H1 (cell line): ENCODE measurements at regions not wholly inside any gene's neighbourhood (a gene's known extent, or its start where the extent isn't known, plus 50 kb on each side); places are given as distances from the start of the nearest gene placed in this dataset.
"Not testable (repeated sequence)": the region's sequence is repeated elsewhere in the genome, so short reads cannot be mapped to it uniquely, and the experiment has no call there.

ENCODE experiments used
- CTCF ChIA-PET: fragments of 300-600 bp; sonication (Branson Sonifier 250); formaldehyde crosslinking; loops from one replicate; lab custom pipeline; 2021; ENCODE audit not compliant: partially characterized antibody; lab: Charles Lee
- POLR2A ChIA-PET: fragments of 300-600 bp; sonication (Branson Sonifier 250); formaldehyde crosslinking; loops from one replicate; lab custom pipeline; 2021; ENCODE audit warnings: inconsistent platforms; ENCODE audit not compliant: partially characterized antibody; lab: Charles Lee
- DNase-seq, 2 experiments: peaks; one replicate each; pipeline versions ENCODE4 v3.0.0 to v3.0.0-alpha.2; 2010 to 2022; ENCODE audit warnings: low spot score in 2 of 2, low read depth in 1 of 2, mixed read lengths in 1 of 2
- FAIRE-seq: peaks from 2 replicates; lab custom pipeline; 2011; peaks lifted over from hg19 to GRCh38; lab: Jason Lieb, UNC
- H2AFZ ChIP-seq: 2 replicates; pipeline ENCODE4 v1.8.1; 2012; ENCODE audit warnings: low read length, inconsistent platforms
- H2AK5ac ChIP-seq: 2 replicates; pipeline ENCODE4 v1.6.1; 2013; ENCODE audit warnings: low read depth, low read length
- H2BK120ac ChIP-seq: replicated peaks from 2 replicates; pipeline ENCODE3; 2013; ENCODE audit warnings: low read depth, low read length, inconsistent platforms
- H2BK12ac ChIP-seq: 2 replicates; pipeline ENCODE4 v1.6.1; 2013; ENCODE audit warnings: low read depth, low read length
- H2BK15ac ChIP-seq: 2 replicates; pipeline ENCODE4 v1.6.1; 2013; ENCODE audit warnings: low read length
- H2BK20ac ChIP-seq: 2 replicates; pipeline ENCODE4 v1.6.1; 2013; ENCODE audit warnings: low read length
- H2BK5ac ChIP-seq: 2 replicates; pipeline ENCODE4 v1.6.1; 2013; ENCODE audit warnings: low read depth, low read length
- H3K14ac ChIP-seq: 2 replicates; pipeline ENCODE4 v1.6.1; 2013; ENCODE audit warnings: inconsistent platforms; ENCODE audit not compliant: insufficient read length
- H3K18ac ChIP-seq: 2 replicates; pipeline ENCODE4 v1.6.1; 2013; ENCODE audit warnings: low read length; ENCODE audit errors: extremely low read depth
- H3K23ac ChIP-seq: 2 replicates; pipeline ENCODE4 v1.6.1; 2013; ENCODE audit warnings: inconsistent platforms; ENCODE audit not compliant: insufficient read length
- H3K23me2 ChIP-seq: 2 replicates; pipeline ENCODE4 v1.6.1; 2013; ENCODE audit warnings: low read depth, low read length
- H3K27ac ChIP-seq: 2 replicates; pipeline ENCODE4 v1.6.1; 2011; ENCODE audit warnings: low read depth, low read length, inconsistent platforms
- H3K27me3 ChIP-seq, 4 experiments: replicated peaks in 1 of 4; 1 replicate in 1 of 4; 2 replicates in 3 of 4; pipeline versions ENCODE4 v1.6.1 to v1.8.1; 2011 to 2013; ENCODE audit warnings: low read length in 3 of 4, mild to moderate bottlenecking in 3 of 4, inconsistent platforms in 2 of 4, mixed read lengths in 2 of 4, moderate library complexity in 1 of 4; ENCODE audit not compliant: control insufficient read depth in 3 of 4, insufficient read depth in 3 of 4; ENCODE audit errors: extremely low read depth in 1 of 4
- H3K36me3 ChIP-seq, 4 experiments: 2 replicates each; pipeline versions ENCODE4 v1.6.1 to v1.8.1; 2011 to 2013; ENCODE audit warnings: mild to moderate bottlenecking in 4 of 4, low read length in 3 of 4, moderate library complexity in 2 of 4, control low read depth in 1 of 4, inconsistent platforms in 1 of 4; ENCODE audit not compliant: insufficient read depth in 4 of 4, control insufficient read depth in 2 of 4
- H3K4ac ChIP-seq: replicated peaks from 2 replicates; pipeline ENCODE3; 2013; ENCODE audit warnings: low read length, low read depth, mixed read lengths, inconsistent platforms; ENCODE audit not compliant: insufficient read length
- H3K4me1 ChIP-seq, 4 experiments: replicated peaks in 1 of 4; 1 replicate in 1 of 4; 2 replicates in 3 of 4; pipeline versions ENCODE4 v1.6.1 to v1.8.1; 2011 to 2013; ENCODE audit warnings: low read length in 3 of 4, inconsistent platforms in 2 of 4, mixed read lengths in 1 of 4; ENCODE audit not compliant: insufficient read depth in 4 of 4, control insufficient read depth in 3 of 4
- H3K4me2 ChIP-seq, 2 experiments: 2 replicates each; pipeline versions ENCODE4 v1.6.1 to v1.8.1; 2011 to 2013; ENCODE audit warnings: low read depth in 2 of 2, low read length in 2 of 2, control low read depth in 1 of 2, inconsistent platforms in 1 of 2, mild to moderate bottlenecking in 1 of 2; ENCODE audit not compliant: insufficient read depth in 1 of 2
- H3K4me3 ChIP-seq, 4 experiments: fragments of 200-600, 300-600 bp in 1 of 4; sonication (generic), shearing (Covaris generic), sonication (Bioruptor Twin) in 1 of 4; 2 replicates each; pipeline versions ENCODE4 v1.5.1 to v1.8.1; 2011 to 2016; ENCODE audit warnings: low read length in 4 of 4, low read depth in 3 of 4, control low read depth in 2 of 4, inconsistent platforms in 2 of 4, mild to moderate bottlenecking in 2 of 4, mixed read lengths in 1 of 4, moderate library complexity in 1 of 4; ENCODE audit not compliant: insufficient read depth in 2 of 4; ENCODE audit errors: extremely low read depth in 1 of 4
- H3K56ac ChIP-seq: replicated peaks from 2 replicates; pipeline ENCODE3; 2013; ENCODE audit warnings: low read depth, mild to moderate bottlenecking, mixed read lengths, low read length, inconsistent platforms; ENCODE audit not compliant: insufficient read length
- H3K79me1 ChIP-seq: 2 replicates; pipeline ENCODE4 v1.6.1; 2013; ENCODE audit warnings: low read depth, low read length, control low read depth
- H3K79me2 ChIP-seq, 2 experiments: 2 replicates each; pipeline versions ENCODE4 v1.6.1 to v1.8.1; 2012 to 2013; ENCODE audit warnings: low read length in 2 of 2, mild to moderate bottlenecking in 2 of 2, inconsistent platforms in 1 of 2; ENCODE audit not compliant: insufficient read depth in 2 of 2, control insufficient read depth in 1 of 2
- H3K9ac ChIP-seq, 4 experiments: replicated peaks in 1 of 4; 1 replicate in 1 of 4; 2 replicates in 3 of 4; pipeline versions ENCODE4 v1.6.1 to v1.8.1; 2011 to 2013; ENCODE audit warnings: low read depth in 3 of 4, low read length in 3 of 4, control low read depth in 2 of 4, mild to moderate bottlenecking in 2 of 4, moderate library complexity in 2 of 4, inconsistent platforms in 1 of 4; ENCODE audit errors: extremely low read depth in 1 of 4
- H3K9me3 ChIP-seq, 2 experiments: 2 replicates each; pipeline versions ENCODE4 v1.6.1 to v1.8.1; 2012 to 2013; ENCODE audit warnings: mild to moderate bottlenecking in 2 of 2, moderate library complexity in 2 of 2, control low read depth in 1 of 2, inconsistent platforms in 1 of 2, low read depth in 1 of 2, low read length in 1 of 2, mixed read lengths in 1 of 2; ENCODE audit not compliant: insufficient read depth in 2 of 2
- H4K20me1 ChIP-seq, 2 experiments: replicated peaks in 1 of 2; 2 replicates each; pipeline versions ENCODE3 to v1.8.1; 2011 to 2013; ENCODE audit warnings: inconsistent platforms in 2 of 2, low read length in 2 of 2, mild to moderate bottlenecking in 1 of 2; ENCODE audit not compliant: insufficient read depth in 2 of 2, control insufficient read depth in 1 of 2
- H4K5ac ChIP-seq: 2 replicates; pipeline ENCODE4 v1.6.1; 2013; ENCODE audit warnings: low read length, low read depth, mixed read lengths, inconsistent platforms; ENCODE audit not compliant: insufficient read length
- H4K8ac ChIP-seq: 2 replicates; pipeline ENCODE4 v1.8.0; 2013; ENCODE audit warnings: mild to moderate bottlenecking, moderate library complexity, low read length, inconsistent platforms; ENCODE audit not compliant: insufficient read depth; ENCODE audit errors: extremely low read depth
- H4K91ac ChIP-seq: replicated peaks from 2 replicates; pipeline ENCODE3; 2013; ENCODE audit warnings: low read length, mixed read lengths, inconsistent platforms; ENCODE audit not compliant: insufficient read length
- WGBS, 2 experiments: shearing (Covaris generic) in 1 of 2; methylation state at CpG; one replicate each; pipeline versions ENCODE4 v1.1.6 to v1.1.7; 2013 to 2015; ENCODE audit warnings: low lambda C conversion rate in 2 of 2, mixed read lengths in 2 of 2, inconsistent platforms in 1 of 2, low coverage in 1 of 2, missing lambda C conversion rate in 1 of 2; ENCODE audit not compliant: insufficient replicate concordance in 2 of 2, insufficient coverage in 1 of 2, insufficient read length in 1 of 2; ENCODE audit errors: extremely low coverage in 1 of 2, missing lambda C conversion rate in 1 of 2; 5-methylcytosine and 5-hydroxymethylcytosine counted together

- H4K91ac ChIP-seq, H4K8ac ChIP-seq, H3K9me3 ChIP-seq, POLR2A ChIA-PET, H3K4ac ChIP-seq, H4K5ac ChIP-seq, H3K4me3 ChIP-seq, H3K79me1 ChIP-seq, DNase-seq, H2AK5ac ChIP-seq, H2BK12ac ChIP-seq, H3K23me2 ChIP-seq, H2BK20ac ChIP-seq, H2BK15ac ChIP-seq, H3K27me3 ChIP-seq, H3K4me2 ChIP-seq, H3K18ac ChIP-seq, H4K20me1 ChIP-seq, H3K79me2 ChIP-seq, H3K56ac ChIP-seq, H3K14ac ChIP-seq, H2BK120ac ChIP-seq, H3K9ac ChIP-seq, H3K4me1 ChIP-seq, H2BK5ac ChIP-seq, H3K23ac ChIP-seq, CTCF ChIA-PET, H3K36me3 ChIP-seq, H3K27ac ChIP-seq, FAIRE-seq: not testable (repeated sequence)
- H2AFZ ChIP-seq: peak overlapping the region; percentile 64; the same call in 1 of the 2 replicates
- WGBS, 2 experiments: 90% methylated on average over 5 of the region's 5 CpGs; no CpG with 5 or more reads in 1 of the 2 experiments
Observed at GRCh38 chr2:184198791-184199190, 399.5 kb upstream of the ZNF804A start.
